ENCODE measurements at regions not wholly inside any gene's neighbourhood (a gene's known extent, or its start where the extent isn't known, plus 50 kb on each side); places are given as distances from the start of the nearest gene placed in this dataset.

- TF ChIP-seq, protein P1, sequence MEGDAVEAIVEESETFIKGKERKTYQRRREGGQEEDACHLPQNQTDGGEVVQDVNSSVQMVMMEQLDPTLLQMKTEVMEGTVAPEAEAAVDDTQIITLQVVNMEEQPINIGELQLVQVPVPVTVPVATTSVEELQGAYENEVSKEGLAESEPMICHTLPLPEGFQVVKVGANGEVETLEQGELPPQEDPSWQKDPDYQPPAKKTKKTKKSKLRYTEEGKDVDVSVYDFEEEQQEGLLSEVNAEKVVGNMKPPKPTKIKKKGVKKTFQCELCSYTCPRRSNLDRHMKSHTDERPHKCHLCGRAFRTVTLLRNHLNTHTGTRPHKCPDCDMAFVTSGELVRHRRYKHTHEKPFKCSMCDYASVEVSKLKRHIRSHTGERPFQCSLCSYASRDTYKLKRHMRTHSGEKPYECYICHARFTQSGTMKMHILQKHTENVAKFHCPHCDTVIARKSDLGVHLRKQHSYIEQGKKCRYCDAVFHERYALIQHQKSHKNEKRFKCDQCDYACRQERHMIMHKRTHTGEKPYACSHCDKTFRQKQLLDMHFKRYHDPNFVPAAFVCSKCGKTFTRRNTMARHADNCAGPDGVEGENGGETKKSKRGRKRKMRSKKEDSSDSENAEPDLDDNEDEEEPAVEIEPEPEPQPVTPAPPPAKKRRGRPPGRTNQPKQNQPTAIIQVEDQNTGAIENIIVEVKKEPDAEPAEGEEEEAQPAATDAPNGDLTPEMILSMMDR (IDR thresholded peaks at IDR 0.05; ENCODE audit: control insufficient read depth, insufficient read depth, low read depth, low read length, missing control alignments), result no peak
- peak; percentile 55 for DNase-seq (ENCODE audit: low read depth)
- no peak overlapping the region for H3K4me3 ChIP-seq (ENCODE audit: control insufficient read depth, low read depth, low read length)
These were observed 399.5 kb upstream of the TNC start for GRCh38 chr9:115517335-115518075.

DNA sequence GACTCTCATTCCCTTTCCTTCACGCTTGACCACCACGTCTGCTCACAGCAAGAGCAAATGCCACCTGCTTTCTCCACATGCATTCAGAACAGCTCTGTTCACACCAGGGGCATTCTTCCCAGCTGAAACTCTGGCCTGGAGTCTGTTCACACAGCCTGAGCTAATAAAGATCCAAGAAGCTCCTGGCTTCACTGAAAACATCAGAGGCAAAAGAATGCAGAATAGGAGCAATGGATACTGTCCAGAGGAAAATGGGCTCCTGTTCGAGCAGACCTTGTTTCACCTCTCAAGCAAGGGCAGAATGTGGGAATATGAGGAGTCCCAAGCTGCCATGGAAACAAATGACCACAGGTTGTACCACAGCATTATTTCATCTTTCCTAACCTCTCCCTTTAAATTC lies 402.7 kb upstream of the TNC start:
- H3K4me3 ChIP-seq (ENCODE audit: control insufficient read depth, low read depth, low read length), result no peak overlapping the region
- TF ChIP-seq, protein P1 (IDR thresholded peaks at IDR 0.05; ENCODE audit: control insufficient read depth, insufficient read depth, low read depth, low read length, missing control alignments), result no peak
- no peak for DNase-seq (ENCODE audit: low read depth)

DNA sequence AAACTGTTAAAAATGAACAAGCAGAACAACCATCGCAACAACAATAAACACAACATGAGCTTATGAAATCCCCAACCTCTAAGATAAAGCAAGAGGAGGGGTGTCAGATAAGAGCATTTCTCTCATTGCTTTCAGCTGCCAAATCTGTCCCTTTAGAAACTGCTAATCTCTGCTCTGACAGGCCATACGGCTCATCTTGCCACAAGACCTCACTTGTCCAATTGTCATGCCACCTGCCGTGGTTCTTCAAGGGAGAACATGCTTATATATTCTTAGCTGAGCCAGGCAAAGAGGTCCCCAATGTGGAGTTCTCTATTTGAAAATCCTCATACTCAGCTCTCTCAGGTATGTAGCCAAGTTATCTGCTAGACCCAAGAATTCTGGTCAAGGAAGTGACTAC lies 405.0 kb upstream of the TNC start:
- TF ChIP-seq, protein P1 (IDR thresholded peaks at IDR 0.05; ENCODE audit: control insufficient read depth, insufficient read depth, low read depth, low read length, missing control alignments), result no peak
- no peak for DNase-seq (ENCODE audit: low read depth)
- no peak overlapping the region for H3K4me3 ChIP-seq (ENCODE audit: control insufficient read depth, low read depth, low read length)

DNA sequence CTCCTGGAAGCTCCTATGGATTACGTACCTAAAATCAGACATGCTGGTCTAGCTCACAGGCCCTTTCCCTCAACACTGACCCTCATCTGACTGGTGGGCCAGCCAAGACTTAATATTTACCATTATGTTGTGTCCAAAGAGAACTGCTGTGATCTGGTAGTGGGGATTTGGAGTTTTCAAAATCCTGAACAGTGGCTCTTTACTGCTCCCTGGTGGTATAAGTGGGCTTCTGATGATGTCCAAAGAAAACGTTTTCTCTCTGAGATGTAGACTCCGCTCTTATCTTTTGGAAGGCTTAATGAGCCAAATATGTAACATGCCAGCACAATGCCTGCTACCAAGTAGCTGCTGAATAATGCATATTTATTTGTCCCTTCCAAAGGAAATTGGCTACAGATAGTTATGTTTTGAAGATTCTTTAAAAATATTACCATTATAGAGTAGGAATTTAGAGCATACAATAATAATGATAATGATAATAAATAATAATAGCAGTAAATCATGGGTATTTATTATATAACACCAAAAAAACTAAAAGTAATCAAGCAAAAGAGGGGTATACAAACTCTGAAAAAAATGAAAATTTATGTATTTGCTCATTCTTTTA lies 406.6 kb upstream of the TNC start:
- TF ChIP-seq, protein P1 (IDR thresholded peaks at IDR 0.05; ENCODE audit: control insufficient read depth, insufficient read depth, low read depth, low read length, missing control alignments), result peak; percentile 77
- DNase-seq (ENCODE audit: low read depth), result peak; percentile 37

DNA sequence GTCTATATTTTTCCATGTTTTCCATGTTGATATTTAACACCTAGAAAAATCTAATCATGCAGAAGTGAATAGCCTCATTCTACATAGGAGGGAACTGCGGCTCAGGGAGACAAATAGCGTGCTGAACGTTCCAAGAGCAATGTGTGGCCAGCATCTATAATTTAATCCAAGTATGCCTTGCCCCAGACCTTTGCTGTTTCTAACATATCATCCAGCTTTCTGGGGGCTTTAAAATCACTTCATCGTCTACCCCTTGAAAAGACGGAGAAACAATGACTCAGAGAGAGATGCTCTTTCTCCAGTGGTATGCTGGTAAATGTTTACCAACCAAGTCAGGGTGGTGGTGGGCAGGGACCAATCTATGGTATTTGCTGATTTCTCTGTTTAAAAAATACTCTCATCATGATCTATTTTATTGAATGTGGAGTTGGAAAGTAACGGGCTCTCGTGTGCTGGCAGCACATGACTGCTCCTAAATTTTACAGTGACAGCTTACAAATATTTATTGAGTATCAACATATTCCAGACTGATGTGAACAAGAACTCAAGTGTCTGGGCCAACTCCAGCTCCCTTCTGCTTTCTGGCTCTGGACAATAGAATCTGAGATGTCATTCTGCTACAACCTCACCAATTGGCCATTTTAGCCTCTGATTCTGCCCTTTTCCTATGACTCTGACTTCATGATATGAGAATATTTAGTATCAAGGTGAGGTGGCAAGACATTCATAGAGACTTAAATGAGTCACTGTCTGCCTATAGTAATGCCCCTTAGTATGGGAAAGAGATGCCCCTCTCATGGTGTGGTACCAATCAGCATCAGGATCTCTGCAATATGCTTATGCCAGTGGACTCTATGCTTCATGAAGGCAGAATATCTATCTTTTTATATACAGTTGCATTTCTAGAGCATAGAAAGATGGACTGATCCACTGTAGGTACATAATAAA lies 407.4 kb upstream of the TNC start:
- no peak for DNase-seq (ENCODE audit: low read depth)
- TF ChIP-seq, protein P1 (IDR thresholded peaks at IDR 0.05; ENCODE audit: control insufficient read depth, insufficient read depth, low read depth, low read length, missing control alignments), result no peak

More for the DNA sequence above, 406.6 kb upstream of the TNC start:
- no peak overlapping the region for H3K4me3 ChIP-seq (ENCODE audit: control insufficient read depth, low read depth, low read length)

DNA sequence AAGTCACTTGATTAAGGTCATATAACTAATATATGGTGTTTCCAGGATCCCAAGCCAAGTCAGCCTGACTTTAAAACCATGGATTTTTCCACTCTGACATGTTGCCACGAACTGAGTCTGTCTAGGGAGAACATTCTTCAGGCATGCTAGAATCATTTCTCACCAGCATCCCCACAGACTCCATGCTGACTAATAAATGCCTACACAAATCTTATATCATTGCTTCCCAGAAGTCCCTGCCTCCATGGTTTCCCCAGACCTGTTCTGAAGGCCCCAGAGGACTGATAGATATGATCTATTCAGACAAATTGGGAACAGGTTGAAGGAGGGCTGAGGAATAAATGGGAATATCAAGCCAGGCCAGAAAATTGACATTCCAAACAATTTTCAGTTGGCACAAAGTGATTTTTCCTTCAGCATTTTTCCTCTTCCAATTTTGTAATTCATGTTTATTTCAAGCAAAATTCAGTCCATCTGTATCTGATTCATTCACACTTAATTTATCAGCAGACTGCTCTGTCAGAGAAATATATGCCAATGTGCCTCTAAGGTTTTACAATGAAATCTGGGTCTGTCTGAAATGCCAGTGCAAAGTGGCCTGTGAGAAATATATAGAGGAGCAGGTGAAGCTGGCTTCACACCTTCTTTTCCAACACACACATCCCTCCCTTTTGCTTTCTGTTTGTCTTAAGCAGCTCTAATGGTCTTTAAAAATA lies 413.6 kb upstream of the TNC start:
- H3K4me3 ChIP-seq (ENCODE audit: control insufficient read depth, low read depth, low read length), result no peak overlapping the region
- peak; percentile 78 for DNase-seq (ENCODE audit: low read depth)

More for the DNA sequence above, 407.4 kb upstream of the TNC start:
- H3K4me3 ChIP-seq (ENCODE audit: control insufficient read depth, low read depth, low read length), result no peak overlapping the region

More for the DNA sequence above, 413.6 kb upstream of the TNC start:
- TF ChIP-seq, protein P1 (IDR thresholded peaks at IDR 0.05; ENCODE audit: control insufficient read depth, insufficient read depth, low read depth, low read length, missing control alignments), result no peak

Data from AG09309 (cell line).